GM21367 (cell line): ENCODE measurements at regions not wholly inside any gene's neighbourhood (a gene's known extent, or its start where the extent isn't known, plus 50 kb on each side); places are given as distances from the start of the nearest gene placed in this dataset.

Experiments used
- ATAC-seq: cut with Tn5 transposase; IDR thresholded peaks from one replicate; pipeline ENCODE4 v1.9.1; 2021; ENCODE audit not compliant: unreplicated experiment

GRCh38 chr17:34110315-34110714, 144.8 kb upstream of the CCL2 start:
- no peak for ATAC-seq

GRCh38 chr17:34113089-34113488, 142.0 kb upstream of the CCL2 start:
- no peak for ATAC-seq

- no peak for ATAC-seq
Measured at GRCh38 chr17:34114174-34114573, 140.9 kb upstream of the CCL2 start.

- ATAC-seq: no peak
Measured at GRCh38 chr17:34116306-34116705, 138.8 kb upstream of the CCL2 start.

GRCh38 chr17:34117332-34117731, 137.8 kb upstream of the CCL2 start:
- ATAC-seq: no peak

DNA sequence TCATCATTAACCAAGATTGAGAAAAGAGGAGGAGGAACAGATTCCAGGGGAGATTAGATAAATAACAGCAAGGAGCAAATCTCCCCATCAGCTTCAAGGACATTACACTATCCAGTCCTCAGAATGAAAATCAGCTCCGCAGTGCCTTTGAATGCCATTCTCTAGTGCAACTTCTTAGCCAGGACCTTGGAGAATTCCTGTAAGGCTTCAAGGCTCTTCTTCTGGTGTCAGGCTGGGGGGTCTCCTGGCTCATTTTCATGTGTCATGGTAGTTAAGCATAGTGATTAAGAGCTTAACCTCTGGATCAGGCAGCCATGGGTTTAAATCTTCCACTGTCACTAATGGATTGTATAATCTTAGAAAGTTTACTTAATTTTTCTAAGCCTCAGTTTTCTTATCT, 137.3 kb upstream of the CCL2 start:
- ATAC-seq: no peak

- no peak for ATAC-seq
Measured at GRCh38 chr17:34118564-34118963, 136.5 kb upstream of the CCL2 start.

- no peak for ATAC-seq
Measured at GRCh38 chr17:34121311-34121710, 133.8 kb upstream of the CCL2 start.

- no peak for ATAC-seq
Measured at GRCh38 chr17:34122515-34122914, 132.6 kb upstream of the CCL2 start.

DNA sequence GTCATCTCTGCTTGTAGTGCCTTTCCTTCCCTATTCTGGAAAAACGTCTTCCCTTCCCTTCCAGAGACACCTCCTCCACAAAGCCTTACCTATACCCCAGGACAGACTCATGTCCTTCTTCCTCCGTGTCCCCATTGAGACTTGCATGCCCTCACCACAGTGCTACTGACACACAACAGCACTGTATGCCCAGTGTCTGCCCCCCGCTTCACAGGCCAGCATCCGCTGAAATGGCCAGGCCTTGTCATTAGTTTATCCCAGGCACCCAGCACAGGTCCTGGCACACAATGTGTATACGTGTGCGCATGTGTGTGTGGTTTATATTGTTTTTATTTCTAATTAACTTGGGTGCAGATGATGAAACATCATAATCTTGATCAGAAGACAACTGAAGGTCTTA, 130.1 kb upstream of the CCL2 start:
- no peak for ATAC-seq

DNA sequence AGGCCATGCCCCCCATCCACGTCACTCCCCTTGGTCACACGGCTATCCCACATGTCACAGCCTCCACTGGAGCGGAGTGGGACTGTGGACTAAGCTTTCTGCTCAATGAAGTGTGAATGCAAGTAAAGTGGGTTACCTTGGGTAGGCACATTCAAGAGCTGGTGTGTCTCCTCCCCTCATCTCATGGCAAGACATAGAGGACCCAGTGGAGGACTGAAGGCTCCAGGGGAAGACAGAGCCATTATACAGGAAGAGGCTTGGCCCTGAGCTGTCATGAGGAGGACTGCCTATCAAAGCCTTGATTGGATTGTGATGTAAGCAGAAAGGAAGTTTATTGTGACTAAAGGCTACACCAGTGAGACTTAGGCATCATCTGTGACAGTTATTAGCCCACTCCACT, 129.2 kb upstream of the CCL2 start:
- no peak for ATAC-seq

GRCh38 chr17:34126496-34126895, 128.6 kb upstream of the CCL2 start:
- no peak for ATAC-seq

- ATAC-seq: no peak
Measured at GRCh38 chr17:34126965-34127364, 128.1 kb upstream of the CCL2 start.

GRCh38 chr17:34130544-34130943, 124.5 kb upstream of the CCL2 start:
- ATAC-seq: no peak

GRCh38 chr17:34131386-34131785, 123.7 kb upstream of the CCL2 start:
- no peak for ATAC-seq

GRCh38 chr17:34133350-34133749, 121.7 kb upstream of the CCL2 start:
- ATAC-seq: no peak

DNA sequence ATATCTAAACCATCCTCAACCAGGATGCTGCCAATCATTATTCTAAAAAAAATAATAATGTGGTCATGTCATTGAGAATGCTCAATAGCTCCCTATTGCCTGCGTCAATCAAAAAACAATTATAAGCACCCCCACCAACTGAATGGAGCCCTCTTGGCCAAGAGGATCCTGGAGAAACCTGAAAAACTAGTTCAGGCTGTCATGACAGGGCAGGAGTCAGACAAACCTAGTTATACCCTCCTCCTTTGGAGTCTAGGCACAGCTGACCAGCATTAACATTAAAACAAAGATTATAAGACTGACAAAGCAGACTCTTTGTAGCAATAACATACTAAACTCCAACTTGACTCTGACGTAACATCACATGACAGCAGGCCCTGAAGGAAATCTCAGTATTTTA, 119.2 kb upstream of the CCL2 start:
- ATAC-seq: no peak

- ATAC-seq: no peak
Measured at GRCh38 chr17:34140006-34140405, 115.1 kb upstream of the CCL2 start.

DNA sequence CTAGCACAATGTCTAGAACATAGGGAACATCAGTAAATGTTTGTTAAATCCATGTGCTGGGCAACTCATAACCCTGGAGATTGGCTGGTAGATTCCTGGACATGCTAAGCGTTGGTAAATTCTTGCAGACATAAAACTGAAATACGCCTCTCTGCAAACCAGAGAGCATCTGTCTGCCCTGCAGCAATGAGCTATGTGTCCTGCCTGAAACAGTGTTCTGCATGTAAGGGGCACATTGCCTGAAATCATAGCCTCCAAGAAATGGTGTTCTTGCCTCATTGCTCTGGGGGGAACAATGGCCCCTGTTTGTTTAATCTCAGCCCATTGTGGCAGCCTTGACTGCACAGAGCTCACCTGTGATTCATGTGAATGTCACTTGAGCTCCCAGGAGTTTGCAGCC, 113.5 kb upstream of the CCL2 start:
- ATAC-seq: no peak

DNA sequence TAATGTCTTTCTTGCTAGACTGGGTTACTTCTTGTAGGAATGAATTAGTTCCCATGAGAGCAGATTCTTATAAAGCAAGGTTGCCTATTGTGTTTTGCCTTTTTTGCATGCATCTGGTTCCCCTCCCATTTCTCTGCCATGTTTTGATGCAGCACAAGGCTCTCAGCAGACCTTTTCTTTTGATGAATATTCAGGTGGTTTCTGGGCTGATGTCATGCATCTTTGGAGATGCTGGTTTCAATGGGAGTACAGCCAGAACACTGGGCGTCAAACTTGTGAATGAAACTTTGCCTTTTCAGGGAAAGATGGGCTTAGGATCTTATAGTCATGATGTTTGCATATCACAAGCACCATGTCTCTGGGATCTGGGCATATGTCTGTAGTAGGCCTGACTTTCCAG, 111.7 kb upstream of the CCL2 start:
- no peak for ATAC-seq

DNA sequence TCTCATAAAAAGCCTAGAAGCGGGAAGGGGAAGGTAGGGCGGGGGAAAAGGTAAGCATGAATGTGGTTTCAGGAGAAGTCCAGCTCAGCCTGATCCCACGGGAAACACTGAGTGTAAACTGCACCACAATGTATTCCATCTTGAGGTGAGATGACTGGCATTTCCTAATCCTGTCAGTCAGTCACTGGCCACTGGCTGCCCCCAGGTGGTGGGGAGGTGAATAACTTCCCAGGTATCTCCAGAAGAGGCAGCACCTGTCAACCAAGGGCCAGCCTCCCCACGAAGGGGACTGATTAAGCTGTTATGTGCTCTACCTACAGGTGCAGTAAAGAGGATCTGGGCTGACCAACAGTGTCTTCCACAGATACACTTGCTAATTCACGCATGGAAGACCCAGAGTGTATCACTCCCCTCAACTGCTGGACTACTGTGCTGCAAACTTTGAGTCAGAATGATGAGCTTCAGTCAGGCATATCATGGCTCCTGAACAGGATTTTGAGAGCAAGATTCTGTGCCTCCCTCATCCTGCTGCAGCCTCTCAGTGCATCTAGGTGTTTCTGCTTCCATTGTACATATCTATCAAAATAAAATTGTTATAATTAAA, 108.5 kb upstream of the CCL2 start:
- ATAC-seq: no peak

- ATAC-seq: no peak
Measured at GRCh38 chr17:34151102-34151501, 104.0 kb upstream of the CCL2 start.

DNA sequence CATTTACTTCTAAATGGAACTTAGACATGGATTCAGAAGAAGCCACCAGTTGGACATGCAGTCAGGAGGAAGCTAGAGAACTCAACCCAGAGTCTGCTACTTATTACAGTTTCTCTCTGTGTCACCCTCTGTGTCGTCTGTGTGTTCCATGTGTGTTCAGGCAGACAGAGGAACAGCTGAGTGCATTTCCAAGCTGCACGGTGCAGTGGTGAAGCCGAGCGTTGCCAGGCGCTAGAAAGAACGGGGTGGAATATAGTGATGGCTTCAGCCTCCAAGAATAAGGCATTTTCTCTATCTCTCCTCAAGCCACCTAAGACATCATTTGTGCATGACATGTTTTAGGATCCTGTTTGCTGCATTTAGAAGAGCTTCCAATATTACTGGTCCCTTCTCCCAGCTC, 101.1 kb upstream of the CCL2 start:
- no peak for ATAC-seq
